GM19035 (cell line): ENCODE measurements at regions not wholly inside any gene's neighbourhood (a gene's known extent, or its start where the extent isn't known, plus 50 kb on each side); places are given as distances from the start of the nearest gene placed in this dataset.

ENCODE experiments used
- ATAC-seq: cut with Tn5 transposase; IDR thresholded peaks from one replicate; pipeline ENCODE4 v1.9.1; 2021; ENCODE audit not compliant: unreplicated experiment

DNA sequence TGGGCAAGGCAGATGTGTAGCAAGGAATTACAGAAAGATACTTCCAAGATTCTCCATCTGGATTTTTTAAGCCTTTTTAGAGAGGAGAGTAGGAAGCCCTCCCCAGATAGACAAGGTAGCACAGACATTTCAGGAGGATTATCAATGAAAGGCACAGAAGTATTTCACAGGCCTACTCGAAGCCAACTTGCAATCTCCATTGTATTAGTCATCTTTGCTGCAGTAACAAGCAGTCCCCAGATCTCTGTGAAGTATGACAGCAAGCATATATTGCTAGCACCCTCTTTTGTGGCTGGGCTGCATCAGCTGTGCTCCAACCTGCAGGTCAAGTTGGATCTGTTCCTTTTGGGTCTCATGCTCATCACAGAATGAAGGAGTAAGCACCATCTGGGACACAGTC lies 101.6 kb downstream of the MAF start:
- no peak for ATAC-seq

GRCh38 chr16:79497606-79498350 lies 102.8 kb downstream of the MAF start:
- ATAC-seq: no peak

DNA sequence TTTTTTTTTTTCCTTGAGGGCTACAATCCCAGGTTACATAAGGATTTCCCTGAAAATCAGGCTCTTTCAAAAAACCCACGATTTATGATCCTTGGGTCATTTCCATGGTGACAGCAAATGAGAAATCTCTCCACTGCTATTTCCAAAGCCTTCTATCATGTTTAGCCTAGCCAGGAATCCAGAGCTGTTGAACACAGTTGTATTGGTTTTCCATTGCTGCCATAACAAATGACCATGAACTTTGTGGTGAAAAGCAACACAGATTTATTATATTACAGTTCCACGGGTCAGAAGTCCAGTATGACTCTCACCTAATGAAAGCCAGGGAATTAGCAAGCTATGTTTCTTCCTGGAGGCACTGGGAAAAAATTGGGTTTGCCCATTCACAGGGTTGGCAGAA lies 106.6 kb downstream of the MAF start:
- ATAC-seq: no peak

DNA sequence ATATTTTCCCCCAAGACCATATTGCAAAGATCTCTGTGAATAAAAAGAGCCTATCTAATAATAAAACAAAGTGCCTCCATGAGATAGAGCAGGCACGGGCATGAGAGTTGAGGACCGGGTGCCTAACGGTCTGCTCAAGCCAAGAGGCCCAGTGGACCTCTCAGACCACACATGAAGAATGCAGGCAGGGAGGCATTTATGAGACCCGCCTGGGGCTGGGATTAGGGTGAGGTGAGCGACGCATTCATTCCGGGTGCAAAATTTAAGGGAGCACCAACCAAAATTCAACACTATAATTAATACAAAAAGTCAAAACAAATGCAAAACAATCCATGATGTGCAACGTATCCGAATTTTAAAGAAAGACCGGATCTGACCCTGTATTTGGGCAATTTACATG lies 108.5 kb downstream of the MAF start:
- ATAC-seq: no peak

- no peak for ATAC-seq
Observed at GRCh38 chr16:79485020-79485419, 115.5 kb downstream of the MAF start.

DNA sequence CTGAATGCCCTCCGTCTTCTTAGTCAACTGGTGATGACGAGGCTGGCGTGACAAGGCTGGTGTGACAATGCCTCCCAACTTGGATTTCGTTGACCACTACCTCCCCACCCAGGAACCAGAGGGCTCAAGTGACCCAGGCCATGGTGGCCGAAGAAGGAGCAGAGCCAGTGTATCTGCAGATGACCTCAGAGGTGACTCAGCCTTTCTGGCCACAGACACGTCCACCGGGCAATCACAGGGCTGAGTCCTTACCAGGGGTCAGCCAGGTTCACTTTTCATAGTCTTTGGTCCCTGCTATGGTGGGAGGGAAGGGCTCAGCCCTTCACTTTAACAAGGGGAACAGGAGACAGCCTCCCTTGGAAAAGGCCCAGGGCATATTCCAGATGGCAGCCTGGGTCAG lies 116.3 kb downstream of the MAF start:
- ATAC-seq: no peak

GRCh38 chr16:79483336-79483735 lies 117.2 kb downstream of the MAF start:
- no peak for ATAC-seq

DNA sequence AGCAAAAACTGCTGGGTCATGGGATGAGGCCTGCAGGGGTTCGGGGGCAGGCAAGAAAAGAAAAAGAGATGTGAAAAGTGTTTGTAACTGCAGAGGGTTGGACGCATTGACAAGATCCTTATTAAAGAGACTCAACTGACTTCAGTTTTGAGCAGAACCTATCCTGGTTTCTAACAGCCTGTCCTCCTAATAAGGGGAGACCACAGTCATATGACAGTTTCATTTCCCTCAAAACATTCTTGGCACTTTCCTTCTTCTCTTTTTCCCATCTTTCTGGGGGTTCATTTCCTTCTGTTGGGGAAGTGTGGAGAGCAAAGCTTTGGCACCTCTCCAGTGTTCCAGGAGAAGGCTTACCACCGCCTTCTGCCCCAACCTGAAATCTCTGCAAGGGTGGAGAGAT lies 118.5 kb downstream of the MAF start:
- no peak for ATAC-seq

- no peak for ATAC-seq
Observed at GRCh38 chr16:79480929-79481328, 119.6 kb downstream of the MAF start.

- ATAC-seq: no peak
Observed at GRCh38 chr16:79480056-79480455, 120.5 kb downstream of the MAF start.

- no peak for ATAC-seq
Observed at GRCh38 chr16:79476580-79476979, 124.0 kb downstream of the MAF start.

DNA sequence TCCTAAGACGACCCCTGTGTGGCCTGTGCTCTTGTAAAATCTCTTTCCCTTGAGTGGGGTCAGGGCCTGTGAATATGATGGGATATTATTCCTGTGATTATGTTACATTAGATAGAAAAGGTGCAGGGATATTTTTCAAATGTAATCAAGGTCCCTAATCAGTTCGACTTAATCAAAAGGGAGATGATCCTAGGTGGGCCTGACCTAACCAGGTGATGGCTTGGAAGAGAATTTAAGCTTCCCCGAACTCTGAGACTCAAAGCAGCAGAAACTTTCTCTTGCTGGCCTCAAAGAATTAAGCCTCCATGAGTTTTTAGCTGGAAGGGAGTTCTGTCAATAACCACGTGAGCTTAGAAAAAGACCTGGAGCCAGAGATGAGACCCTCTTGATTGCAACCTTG lies 124.7 kb downstream of the MAF start:
- no peak for ATAC-seq

- ATAC-seq: no peak
Observed at GRCh38 chr16:79473456-79473855, 127.1 kb downstream of the MAF start.

DNA sequence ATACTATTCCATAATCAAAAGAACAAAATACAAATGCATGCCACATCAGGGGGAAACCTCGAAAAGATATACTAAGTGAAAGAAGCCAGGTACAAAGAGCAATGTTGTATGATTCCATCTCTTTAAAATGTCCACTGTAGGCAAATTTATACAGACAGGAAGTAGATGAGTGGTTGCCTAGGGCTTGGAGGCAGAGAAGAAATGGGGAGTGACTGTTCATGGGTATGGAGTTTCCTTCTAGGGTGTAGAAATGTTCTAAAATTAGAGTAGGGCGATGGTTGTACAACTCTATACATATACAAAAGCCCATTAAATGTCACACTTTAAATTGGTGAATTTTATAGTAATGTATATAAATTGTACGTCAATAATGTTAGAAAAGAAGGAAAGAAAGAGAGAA lies 128.1 kb downstream of the MAF start:
- ATAC-seq: no peak

DNA sequence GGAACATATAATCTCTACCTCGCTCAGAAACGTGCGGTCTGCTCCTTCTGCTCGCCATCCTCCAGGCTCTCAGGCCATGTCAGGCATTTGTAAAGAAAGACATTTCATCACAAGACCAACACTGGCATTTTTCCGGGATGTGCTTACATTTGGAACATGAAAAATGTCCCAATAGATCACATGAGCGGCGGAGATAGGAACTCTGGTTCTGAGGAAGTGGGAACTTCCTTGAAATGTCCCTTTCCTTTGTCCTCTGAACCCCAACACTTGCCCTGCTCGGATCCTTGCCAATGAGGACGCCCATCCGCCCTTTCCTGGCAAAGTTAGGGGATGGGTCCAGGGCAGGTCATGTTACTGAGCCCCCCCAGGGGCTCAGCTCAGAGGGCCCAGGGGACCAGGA lies 130.5 kb downstream of the MAF start:
- ATAC-seq: no peak

DNA sequence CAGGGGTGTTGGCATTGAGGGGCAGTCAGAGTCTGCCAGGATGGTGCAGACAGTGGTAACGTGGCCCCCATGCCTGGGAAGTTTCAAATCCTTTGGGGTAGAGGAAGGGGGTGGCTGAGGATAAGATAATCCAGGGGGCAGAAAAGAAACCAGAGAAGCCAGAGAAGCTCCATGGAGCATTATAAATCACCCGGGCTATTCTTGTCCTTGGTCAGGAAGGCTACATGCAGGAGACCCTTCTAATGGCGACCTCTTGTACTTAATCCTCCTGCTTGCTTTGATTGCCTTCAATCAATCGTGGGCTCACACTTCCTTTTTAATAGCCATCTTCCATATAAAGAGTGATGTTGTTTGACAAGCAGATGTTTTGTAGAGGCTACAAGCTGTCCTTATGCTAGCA lies 131.9 kb downstream of the MAF start:
- ATAC-seq: no peak

DNA sequence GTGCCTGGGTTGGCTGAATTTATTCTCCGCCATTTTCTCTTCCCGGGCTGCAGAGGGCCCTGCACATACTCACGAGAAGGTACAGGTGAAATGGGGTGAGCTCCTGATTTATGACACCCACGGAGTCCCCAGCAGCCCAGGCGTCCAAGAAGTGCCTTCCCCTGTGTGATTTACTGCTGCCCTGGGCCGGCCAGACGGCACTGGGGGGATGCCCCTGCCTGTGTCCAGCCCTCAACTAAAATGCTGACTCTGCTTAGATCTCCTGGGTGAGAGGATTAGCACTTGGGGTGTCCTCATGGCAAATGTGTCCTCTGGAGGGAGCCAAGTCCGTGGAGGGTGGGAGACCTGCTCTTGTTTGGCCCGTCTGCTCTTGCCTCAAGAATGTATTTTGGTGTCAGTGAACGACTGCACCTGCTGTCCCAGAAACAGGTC lies 132.4 kb downstream of the MAF start:
- no peak for ATAC-seq

GRCh38 chr16:79466111-79466510 lies 134.4 kb downstream of the MAF start:
- ATAC-seq: no peak

- no peak for ATAC-seq
Observed at GRCh38 chr16:79463841-79464240, 136.7 kb downstream of the MAF start.

DNA sequence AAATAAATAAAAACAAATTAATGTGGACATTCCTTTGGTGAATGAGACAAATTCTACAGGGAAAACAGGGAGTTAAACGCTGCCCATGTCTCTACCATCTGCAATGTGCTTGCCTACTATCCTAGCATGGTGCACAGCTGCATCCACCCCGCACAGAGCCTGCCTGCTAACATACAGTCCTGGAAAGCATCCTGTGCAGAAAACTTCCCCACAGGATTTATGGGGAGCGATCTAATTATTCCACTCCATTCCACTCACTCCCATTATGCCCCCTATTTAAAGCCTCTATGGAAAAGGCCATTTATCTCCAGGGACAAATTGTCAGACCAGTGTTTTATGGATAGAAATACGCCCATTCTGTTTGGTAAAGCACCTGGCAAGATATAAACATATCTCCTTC lies 144.5 kb downstream of the MAF start:
- no peak for ATAC-seq

- no peak for ATAC-seq
Observed at GRCh38 chr16:79452671-79453070, 147.9 kb downstream of the MAF start.

GRCh38 chr16:79451196-79451816 lies 149.2 kb downstream of the MAF start:
- ATAC-seq: peak; percentile 53

GRCh38 chr16:79449900-79450299 lies 150.6 kb downstream of the MAF start:
- no peak for ATAC-seq
